ENCODE measurements at regions not wholly inside any gene's neighbourhood (a gene's known extent, or its start where the extent isn't known, plus 50 kb on each side); places are given as distances from the start of the nearest gene placed in this dataset.

DNA sequence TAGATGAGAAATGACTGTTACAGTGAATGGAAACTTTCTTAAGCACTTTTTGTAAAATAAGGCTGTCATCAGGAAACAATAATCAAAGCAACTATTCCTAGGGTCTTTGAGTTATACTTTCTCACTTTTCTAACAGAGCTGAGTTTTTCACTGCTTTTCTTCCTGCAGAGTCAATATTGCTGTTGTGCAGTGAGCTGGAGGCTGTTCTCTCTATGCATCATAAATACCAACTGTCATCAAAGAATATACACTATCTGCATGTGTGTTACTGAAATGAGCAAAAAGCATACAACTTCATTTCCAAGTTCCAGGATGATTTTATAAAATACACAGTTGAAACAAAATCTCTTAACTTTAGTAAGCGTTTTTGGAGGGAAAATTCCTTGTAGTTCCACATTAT is 110.4 kb upstream of the CPSF6 start:
- DNase-seq (ENCODE audit: low read depth in 2 of 2, low spot score in 1 of 2): no peak

- no peak for DNase-seq (ENCODE audit: low read depth in 2 of 2, low spot score in 1 of 2)
Observed at GRCh38 chr12:69129564-69129963, 109.8 kb upstream of the CPSF6 start.

DNA sequence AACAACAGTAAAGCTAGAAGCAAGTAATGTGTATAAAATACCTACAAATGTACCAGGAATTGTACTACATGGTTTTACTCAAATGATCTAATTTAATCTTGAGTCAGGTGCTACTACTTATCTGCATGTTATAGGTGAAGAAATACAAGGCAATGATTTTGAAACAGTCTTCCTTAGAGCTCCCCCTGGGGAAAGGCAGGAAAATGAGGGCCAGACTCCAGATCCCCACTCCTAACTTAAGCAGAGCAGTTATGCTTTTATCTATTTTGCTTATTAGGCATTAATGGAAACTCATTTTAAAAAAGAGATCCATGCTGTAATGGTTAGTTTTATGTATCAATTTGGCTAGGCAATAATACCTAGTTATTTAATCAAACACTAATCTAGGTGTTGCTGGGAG is 109.3 kb upstream of the CPSF6 start:
- DNase-seq (ENCODE audit: low read depth in 2 of 2, low spot score in 1 of 2): no peak

DNA sequence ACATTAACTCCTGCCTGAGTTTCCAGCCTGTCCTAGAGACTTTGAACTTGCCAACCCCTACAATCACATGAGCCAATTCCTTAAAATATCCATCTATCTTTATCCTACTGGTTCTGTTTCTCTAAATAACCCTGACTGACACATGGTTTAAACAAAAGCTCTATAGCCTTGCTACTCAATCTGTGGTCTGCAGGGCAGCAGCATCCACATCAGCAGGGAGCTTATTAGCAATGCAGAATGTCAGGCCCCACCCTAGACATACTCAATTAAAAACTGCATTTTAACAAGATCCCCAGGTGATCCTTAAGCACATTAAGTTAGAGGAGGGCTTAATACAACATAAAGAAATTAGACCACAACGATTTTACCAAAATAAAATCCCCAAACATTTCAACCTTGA is 108.3 kb upstream of the CPSF6 start:
- no peak for DNase-seq (ENCODE audit: low read depth in 2 of 2, low spot score in 1 of 2)

GRCh38 chr12:69136931-69137613 is 102.3 kb upstream of the CPSF6 start:
- DNase-seq (ENCODE audit: low read depth in 2 of 2, low spot score in 1 of 2): no peak

DNA sequence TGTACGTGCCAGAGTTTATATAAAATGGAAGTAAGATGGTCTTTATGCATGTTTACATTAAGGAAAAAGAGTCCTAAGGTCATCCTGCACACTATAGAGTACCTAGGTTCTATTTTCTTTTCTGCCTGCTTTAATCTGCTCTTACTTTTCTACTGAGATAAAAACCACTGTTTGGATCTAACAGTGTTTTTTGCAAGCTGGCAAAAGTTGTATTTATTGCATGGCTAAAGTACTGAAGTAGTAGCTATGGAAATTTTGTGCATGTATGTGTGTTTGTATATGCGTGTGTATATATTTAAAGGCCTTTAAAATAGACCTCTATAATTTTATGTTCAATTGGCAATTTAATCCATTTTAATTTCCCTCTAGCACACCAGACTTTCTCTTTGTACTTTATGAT is 98.3 kb upstream of the CPSF6 start:
- no peak for DNase-seq (ENCODE audit: low read depth in 2 of 2, low spot score in 1 of 2)

DNA sequence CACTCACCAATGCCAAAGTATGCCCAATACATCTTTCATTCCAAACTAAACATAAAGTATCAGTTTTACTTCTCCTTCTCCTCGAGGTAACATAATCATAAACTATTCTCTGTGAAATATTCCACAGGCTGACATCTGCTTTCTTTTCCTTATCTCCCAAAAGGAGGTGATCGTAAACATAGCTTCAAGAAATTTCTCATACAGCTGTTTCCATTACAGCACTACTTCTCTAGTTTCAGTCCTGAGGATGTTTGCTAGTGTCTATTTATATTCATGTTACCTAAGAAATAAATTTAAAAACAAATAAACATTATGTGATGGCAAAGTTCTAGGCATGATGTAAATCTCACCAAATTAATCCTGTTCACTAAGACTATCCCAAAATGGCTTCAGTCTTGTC is 90.1 kb upstream of the CPSF6 start:
- DNase-seq (ENCODE audit: low read depth in 2 of 2, low spot score in 1 of 2): no peak

DNA sequence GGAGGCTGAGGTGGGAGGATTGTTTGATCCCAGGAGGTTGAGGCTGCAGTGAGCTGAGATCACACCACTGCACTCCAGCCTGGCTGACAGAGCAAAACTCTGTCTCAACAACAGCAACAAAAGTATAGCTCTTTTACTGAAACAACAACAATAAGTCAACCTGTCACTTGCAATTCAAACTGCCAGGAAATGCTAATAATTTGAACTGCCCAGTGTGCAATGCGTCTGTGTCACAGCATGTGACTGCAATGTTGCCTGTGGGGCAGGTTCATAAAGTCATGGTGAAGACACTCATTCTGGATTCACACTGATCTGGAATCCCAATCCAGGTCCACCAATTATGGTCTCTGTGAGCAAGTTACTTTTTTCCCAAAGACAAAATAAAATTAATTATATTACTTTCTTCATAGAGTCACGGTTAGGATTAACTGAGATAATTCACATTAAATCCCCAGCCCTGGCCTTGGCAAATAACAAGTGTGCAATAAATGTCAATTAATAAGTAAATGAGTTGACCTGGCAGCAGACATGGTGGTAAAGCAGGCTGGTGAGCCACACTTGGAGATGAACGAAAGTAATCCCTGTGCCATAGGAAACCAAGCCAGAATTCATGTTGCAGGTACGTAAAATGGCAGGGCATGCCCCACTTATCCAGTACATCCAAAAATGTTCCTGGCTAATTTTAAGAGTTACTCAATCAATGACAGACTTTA is 89.1 kb upstream of the CPSF6 start:
- DNase-seq (ENCODE audit: low read depth in 2 of 2, low spot score in 1 of 2): no peak

DNA sequence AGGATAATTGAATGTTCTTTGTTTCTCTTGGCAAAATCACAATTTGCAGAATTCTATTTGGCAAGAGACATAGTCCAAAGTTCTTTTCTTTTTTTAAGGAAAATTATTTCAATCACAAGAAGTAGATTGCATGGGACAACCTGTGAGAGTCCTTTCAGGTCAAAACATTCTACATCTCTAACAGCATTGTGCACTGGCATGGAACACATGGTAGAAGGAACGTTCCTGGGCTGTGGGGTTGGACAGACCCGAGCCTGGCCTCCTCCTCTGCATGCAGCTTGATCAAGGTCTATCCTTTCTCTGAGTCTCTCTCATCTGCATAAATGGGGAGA is 88.6 kb upstream of the CPSF6 start:
- DNase-seq (ENCODE audit: low read depth in 2 of 2, low spot score in 1 of 2): no peak

- no peak for DNase-seq (ENCODE audit: low read depth in 2 of 2, low spot score in 1 of 2)
Observed at GRCh38 chr12:69151254-69151764, 88.1 kb upstream of the CPSF6 start.

- peak; percentile 51 to 69 for DNase-seq (ENCODE audit: low read depth in 2 of 2, low spot score in 1 of 2)
Observed at GRCh38 chr12:69154585-69155363, 84.6 kb upstream of the CPSF6 start.

GRCh38 chr12:69157023-69157655 is 82.2 kb upstream of the CPSF6 start:
- DNase-seq (ENCODE audit: low read depth in 2 of 2, low spot score in 1 of 2): peak; percentile 69 to 85

DNA sequence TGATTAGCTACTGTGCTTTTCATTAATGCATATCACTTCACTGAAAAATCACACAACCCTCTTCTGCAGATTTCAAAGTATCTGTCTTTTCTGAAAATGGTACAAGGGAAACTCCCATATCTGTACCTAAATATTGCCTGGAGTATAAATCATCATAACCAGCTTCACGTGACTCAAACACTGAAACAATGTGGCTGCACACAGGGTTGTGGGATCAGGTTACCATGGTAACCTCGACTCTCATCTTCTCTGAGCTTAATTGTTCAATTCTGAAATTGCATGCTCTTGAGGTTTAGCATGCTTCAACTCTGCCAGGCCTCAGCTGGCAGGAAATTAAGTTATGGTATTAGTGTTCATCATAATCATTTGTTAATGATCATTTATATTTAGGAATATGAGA is 77.5 kb upstream of the CPSF6 start:
- no peak for DNase-seq (ENCODE audit: low read depth in 2 of 2, low spot score in 1 of 2)

DNA sequence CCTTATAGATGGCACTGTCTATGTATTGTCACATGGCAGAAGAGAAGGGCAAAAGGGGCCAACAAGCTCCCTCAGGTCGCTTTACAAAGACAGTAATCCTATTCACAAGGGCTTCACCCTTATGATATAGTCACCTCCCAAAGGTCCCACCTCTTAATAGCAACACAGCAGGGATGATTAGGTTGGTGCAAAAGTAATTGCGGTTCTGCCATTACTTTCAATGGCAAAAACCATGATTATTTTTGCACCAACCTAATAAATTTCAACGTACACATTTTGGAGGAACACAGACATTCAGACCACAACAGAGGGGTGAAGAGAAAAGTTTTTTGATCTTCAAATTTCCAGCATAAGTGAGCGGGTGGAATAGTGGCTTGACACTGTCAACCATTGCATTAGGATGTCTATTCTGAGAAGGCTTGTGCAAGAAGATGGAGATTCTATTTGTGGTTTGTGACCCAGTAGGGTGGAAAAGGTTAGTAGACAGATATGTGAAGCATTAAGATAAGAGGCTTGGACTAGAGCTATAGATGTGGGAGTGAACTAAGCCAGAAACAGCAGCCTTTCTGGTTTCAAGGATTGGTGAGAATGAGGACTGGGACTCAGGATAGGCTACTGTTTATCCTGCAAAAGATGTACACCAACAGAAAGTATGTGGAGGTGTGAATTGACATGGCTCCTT is 75.5 kb upstream of the CPSF6 start:
- no peak for DNase-seq (ENCODE audit: low read depth in 2 of 2, low spot score in 1 of 2)

- no peak for DNase-seq (ENCODE audit: low read depth in 2 of 2, low spot score in 1 of 2)
Observed at GRCh38 chr12:69167648-69168165, 71.7 kb upstream of the CPSF6 start.

DNA sequence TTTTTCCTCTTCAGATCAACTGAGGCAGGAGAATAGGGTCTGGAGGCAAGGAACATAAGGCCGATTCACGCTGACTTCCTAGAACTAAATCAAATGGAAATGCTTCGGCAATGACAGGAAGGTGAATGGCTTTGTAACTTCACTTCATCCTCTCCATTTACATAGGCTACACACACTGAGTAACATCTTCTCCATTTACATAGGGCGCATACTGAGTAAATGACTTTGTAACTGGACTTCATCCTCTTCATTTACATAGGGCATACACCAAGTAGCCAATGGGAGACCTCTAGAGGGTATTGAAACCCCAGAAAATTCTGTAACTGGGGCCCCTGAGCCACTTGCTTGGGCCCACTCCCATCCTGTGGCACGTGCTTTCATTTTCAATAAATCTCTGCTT is 71.0 kb upstream of the CPSF6 start:
- no peak for DNase-seq (ENCODE audit: low read depth in 2 of 2, low spot score in 1 of 2)

DNA sequence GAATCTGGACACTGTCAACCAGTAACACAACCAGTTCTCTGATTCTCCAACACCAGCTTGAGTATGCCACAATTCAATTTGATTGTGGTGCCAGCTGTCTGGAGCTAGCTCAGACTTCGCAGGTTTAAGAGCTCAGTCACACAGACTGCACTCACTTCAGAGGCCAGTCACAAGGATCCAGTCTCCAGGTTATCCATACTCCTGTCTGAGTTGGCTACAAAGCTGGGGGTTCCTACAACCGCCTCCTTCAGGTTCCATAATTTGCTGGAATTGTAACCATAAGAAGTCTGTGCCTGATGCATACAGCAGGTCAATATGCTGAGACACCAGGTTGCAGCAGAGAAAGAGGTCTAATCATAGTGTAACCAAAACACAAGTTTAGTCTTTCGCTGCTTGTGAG is 70.5 kb upstream of the CPSF6 start:
- DNase-seq (ENCODE audit: low read depth in 2 of 2, low spot score in 1 of 2): no peak

DNA sequence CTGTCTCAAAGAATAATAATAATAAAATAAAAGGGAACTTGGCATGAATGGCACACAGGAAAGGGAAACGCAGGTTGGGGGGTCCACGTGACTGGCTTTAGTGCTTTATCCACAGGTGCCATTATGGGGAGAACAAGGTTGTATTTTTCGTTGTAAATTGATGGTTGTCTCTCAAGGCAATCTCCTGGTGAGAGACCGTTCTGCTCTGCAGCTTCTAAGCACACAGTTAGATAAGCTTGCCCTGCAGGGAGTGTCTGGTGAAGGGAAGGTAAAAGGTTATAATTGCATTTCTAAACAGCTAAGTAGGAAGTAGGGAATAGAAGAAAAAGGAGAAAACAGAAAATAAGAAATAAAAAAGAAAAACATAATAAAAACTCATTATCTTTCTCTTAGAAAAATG is 69.1 kb upstream of the CPSF6 start:
- DNase-seq (ENCODE audit: low read depth in 2 of 2, low spot score in 1 of 2): no peak

DNA sequence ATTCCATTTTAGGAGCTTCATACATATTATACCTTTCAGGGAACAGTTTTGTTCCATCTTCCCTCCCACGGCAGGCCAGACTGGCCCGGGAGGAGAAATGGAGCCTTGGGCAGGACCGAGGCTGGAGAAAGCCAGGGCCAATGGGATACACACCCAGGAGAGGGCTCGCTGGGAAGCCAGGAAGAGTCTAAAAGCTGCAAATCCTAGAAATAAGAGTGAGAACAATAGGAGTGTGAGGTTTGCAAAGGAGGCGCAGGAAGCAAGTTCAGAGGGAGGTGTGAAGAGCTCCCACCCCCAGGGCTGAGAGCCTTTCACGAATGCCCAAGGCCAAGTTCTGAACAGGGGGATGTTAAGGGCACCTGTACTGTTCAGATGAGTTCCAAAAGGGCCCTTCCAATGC is 67.5 kb upstream of the CPSF6 start:
- no peak for DNase-seq (ENCODE audit: low read depth in 2 of 2, low spot score in 1 of 2)

GRCh38 chr12:69172491-69172890 is 66.9 kb upstream of the CPSF6 start:
- DNase-seq (ENCODE audit: low read depth in 2 of 2, low spot score in 1 of 2): no peak

DNA sequence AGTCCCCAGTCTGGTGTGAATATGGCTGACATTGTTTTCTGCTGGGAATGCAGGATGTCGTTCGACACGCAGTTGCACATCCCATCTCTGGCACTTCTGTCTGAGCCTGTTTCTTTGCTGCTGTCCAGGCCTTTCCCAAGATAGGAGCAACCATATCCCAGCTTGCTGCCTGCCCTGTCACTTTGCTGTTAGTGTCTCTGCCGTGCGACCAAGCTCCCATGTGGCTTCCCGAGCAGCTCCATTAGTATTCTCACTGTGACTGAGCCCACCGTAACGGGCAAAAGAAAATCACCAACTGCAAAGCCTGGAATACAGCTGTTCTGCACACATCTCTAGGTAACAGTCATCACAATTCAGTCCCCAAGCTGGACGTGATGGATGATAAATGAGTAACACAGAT is 66.0 kb upstream of the CPSF6 start:
- DNase-seq (ENCODE audit: low read depth in 2 of 2, low spot score in 1 of 2): no peak
